Epithelial cell of esophagus (primary cell): ENCODE measurements at regions not wholly inside any gene's neighbourhood (a gene's known extent, or its start where the extent isn't known, plus 50 kb on each side); places are given as distances from the start of the nearest gene placed in this dataset.
A peak's percentile ranks its signal among the peaks of the same experiment; 100 is the strongest.
"Not testable (repeated sequence)": the region's sequence is repeated elsewhere in the genome, so short reads cannot be mapped to it uniquely, and the experiment has no call there.

ENCODE experiments used
- DNase-seq: peaks from one replicate; pipeline ENCODE4 v3.0.0; 2010; ENCODE audit warnings: low read depth
- H3K4me3 ChIP-seq: 2 replicates; pipeline ENCODE4 v1.5.1; 2011; ENCODE audit warnings: mild to moderate bottlenecking, low read length, control low read depth
- CTCF ChIP-seq: IDR thresholded peaks from 2 replicates; pipeline ENCODE4 v1.5.1; 2011; ENCODE audit warnings: low read depth, mild to moderate bottlenecking, low read length, control low read depth, inconsistent platforms; ENCODE audit not compliant: insufficient read depth; ENCODE audit errors: missing control alignments

GRCh38 chr1:232162001-232162400 lies 467.9 kb downstream of the SIPA1L2 start:
- no peak for TF ChIP-seq CTCF
- DNase-seq, result no peak
- no peak overlapping the region for H3K4me3 ChIP-seq

GRCh38 chr1:232158558-232158957 lies 471.4 kb downstream of the SIPA1L2 start:
- not testable (repeated sequence) for H3K4me3 ChIP-seq, DNase-seq

- not testable (repeated sequence) for DNase-seq, H3K4me3 ChIP-seq
These were observed 473.9 kb downstream of the SIPA1L2 start for GRCh38 chr1:232156070-232156469.

GRCh38 chr1:232153652-232154051 lies 476.3 kb downstream of the SIPA1L2 start:
- TF ChIP-seq CTCF, result no peak
- DNase-seq, result no peak

GRCh38 chr1:232150770-232151548 lies 479.0 kb downstream of the SIPA1L2 start:
- DNase-seq, result peak; percentile 20
- no peak for TF ChIP-seq CTCF
- H3K4me3 ChIP-seq, result no peak overlapping the region

More at GRCh38 chr1:232153652-232154051, 476.3 kb downstream of the SIPA1L2 start:
- no peak overlapping the region for H3K4me3 ChIP-seq

GRCh38 chr1:232149287-232150201 lies 480.4 kb downstream of the SIPA1L2 start:
- TF ChIP-seq CTCF, result no peak
- peak; percentile 80 for DNase-seq
- no peak overlapping the region for H3K4me3 ChIP-seq

GRCh38 chr1:232147215-232147614 lies 482.7 kb downstream of the SIPA1L2 start:
- no peak for TF ChIP-seq CTCF
- DNase-seq, result no peak

More at GRCh38 chr1:232147215-232147614, 482.7 kb downstream of the SIPA1L2 start:
- H3K4me3 ChIP-seq, result no peak overlapping the region
